ENCODE measurements at regions not wholly inside any gene's neighbourhood (a gene's known extent, or its start where the extent isn't known, plus 50 kb on each side); places are given as distances from the start of the nearest gene placed in this dataset.

DNA sequence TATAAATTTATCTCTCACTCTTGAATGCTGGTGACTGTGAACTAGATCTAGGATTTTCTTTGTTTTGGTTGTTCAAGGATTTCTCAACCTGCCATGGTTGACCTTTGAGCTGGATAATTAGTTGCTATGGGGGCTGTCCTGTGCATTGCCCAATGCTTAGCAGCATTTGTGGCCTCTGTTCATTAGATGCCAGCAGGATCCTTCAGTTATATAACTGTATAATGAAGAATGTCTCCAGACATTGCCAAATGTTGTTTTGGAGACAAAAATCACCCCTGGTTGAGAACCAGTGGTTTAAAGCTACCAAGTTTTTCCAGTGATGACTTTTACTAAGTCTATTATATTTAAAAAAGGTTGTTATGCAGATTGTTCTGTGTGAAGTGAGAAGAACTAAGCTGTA lies 147.9 kb upstream of the STXBP6 start:
- H3K9me3 ChIP-seq (replicated peaks; ENCODE audit: control insufficient read depth, insufficient read depth, low read length), result no peaks in the 10 kb centered on the region
- no peak overlapping the region for H3K27ac ChIP-seq (ENCODE audit: insufficient read depth, low read depth, low read length)
- H3K9me1 ChIP-seq (replicated peaks; ENCODE audit: control insufficient read depth, extremely low read depth, insufficient read depth, low read length), result no peaks in the 10 kb centered on the region
- intact Hi-C loops (cut with micrococcal nuclease), result no loop called here
- no peaks in the 10 kb centered on the region for H3K4me1 ChIP-seq (ENCODE audit: control insufficient read depth, extremely low read depth, insufficient read depth, low read length)
- H3K4me3 ChIP-seq (replicated peaks in 1 of 3; ENCODE audit: insufficient read depth in 1 of 3, low read depth in 1 of 3, low read length in 3 of 3), result no peak overlapping the region
- TF ChIP-seq, protein P1, sequence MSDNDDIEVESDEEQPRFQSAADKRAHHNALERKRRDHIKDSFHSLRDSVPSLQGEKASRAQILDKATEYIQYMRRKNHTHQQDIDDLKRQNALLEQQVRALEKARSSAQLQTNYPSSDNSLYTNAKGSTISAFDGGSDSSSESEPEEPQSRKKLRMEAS (IDR thresholded peaks at IDR 0.05; ENCODE audit: insufficient read depth, insufficient read length), result no peak
- TF ChIP-seq, protein P2, sequence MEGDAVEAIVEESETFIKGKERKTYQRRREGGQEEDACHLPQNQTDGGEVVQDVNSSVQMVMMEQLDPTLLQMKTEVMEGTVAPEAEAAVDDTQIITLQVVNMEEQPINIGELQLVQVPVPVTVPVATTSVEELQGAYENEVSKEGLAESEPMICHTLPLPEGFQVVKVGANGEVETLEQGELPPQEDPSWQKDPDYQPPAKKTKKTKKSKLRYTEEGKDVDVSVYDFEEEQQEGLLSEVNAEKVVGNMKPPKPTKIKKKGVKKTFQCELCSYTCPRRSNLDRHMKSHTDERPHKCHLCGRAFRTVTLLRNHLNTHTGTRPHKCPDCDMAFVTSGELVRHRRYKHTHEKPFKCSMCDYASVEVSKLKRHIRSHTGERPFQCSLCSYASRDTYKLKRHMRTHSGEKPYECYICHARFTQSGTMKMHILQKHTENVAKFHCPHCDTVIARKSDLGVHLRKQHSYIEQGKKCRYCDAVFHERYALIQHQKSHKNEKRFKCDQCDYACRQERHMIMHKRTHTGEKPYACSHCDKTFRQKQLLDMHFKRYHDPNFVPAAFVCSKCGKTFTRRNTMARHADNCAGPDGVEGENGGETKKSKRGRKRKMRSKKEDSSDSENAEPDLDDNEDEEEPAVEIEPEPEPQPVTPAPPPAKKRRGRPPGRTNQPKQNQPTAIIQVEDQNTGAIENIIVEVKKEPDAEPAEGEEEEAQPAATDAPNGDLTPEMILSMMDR (IDR thresholded peaks at IDR 0.05; ENCODE audit: extremely low read depth in 1 of 2, insufficient read depth in 1 of 2, low read depth in 1 of 2, low read length in 2 of 2), result no peak
- no peak for TF ChIP-seq GATA2 (IDR thresholded peaks at IDR 0.05; ENCODE audit: insufficient read depth, insufficient read length, low read depth, low read length)
- no peak for TF ChIP-seq POLR2A (IDR thresholded peaks at IDR 0.05; ENCODE audit: low read depth, low read length)
- no peak for TF ChIP-seq POLR2AphosphoS5 (IDR thresholded peaks at IDR 0.05; ENCODE audit: insufficient read depth, low read depth, low read length)
- TF ChIP-seq EZH2 (IDR thresholded peaks at IDR 0.05; ENCODE audit: borderline replicate concordance, low read depth, low read length, severe bottlenecking), result no peak
- no peak for TF ChIP-seq JUN (IDR thresholded peaks at IDR 0.05; ENCODE audit: borderline replicate concordance, insufficient read depth, insufficient read length, low read depth)
- TF ChIP-seq FOS (IDR thresholded peaks at IDR 0.05; ENCODE audit: borderline replicate concordance, insufficient read depth, low read length), result no peak
- no peak for TF ChIP-seq MYC (IDR thresholded peaks at IDR 0.05; ENCODE audit: low read depth, low read length)
- CTCF ChIA-PET, result no interaction called here
- H2AFZ ChIP-seq (ENCODE audit: low read depth, low read length), result no peak overlapping the region
- no peaks in the 10 kb centered on the region for H3K27me3 ChIP-seq (ENCODE audit: control insufficient read depth in 2 of 2, insufficient read depth in 2 of 2, low read length in 2 of 2)
- no peaks in the 10 kb centered on the region for H3K36me3 ChIP-seq (ENCODE audit: control insufficient read depth in 2 of 2, extremely low read depth in 1 of 2, insufficient read depth in 2 of 2, low read length in 2 of 2)
- H3K79me2 ChIP-seq (ENCODE audit: control insufficient read depth, insufficient read depth, low read length), result no peaks in the 10 kb centered on the region
- no TSS peak for BruUV-seq (replicated peaks)
- FAIRE-seq, result no peak
- POLR2A ChIA-PET, result no interaction called here
- no peak overlapping the region for H3K4me2 ChIP-seq (ENCODE audit: insufficient read depth, low read length)
- H3K9ac ChIP-seq (replicated peaks; ENCODE audit: extremely low read depth, insufficient read depth, low read length), result no peak overlapping the region
- no peak for DNase-seq (ENCODE audit: low read depth, low spot score)
- dilution Hi-C loops (cut with MboI; ENCODE audit: extremely low pct_ligation_motif_present, low sequenced_read_pairs), result no loop called here
- no peaks in the 10 kb centered on the region for H4K20me1 ChIP-seq (replicated peaks; ENCODE audit: control insufficient read depth, extremely low read depth, insufficient read depth, low read length)
